B cell (primary cell): ENCODE measurements at regions not wholly inside any gene's neighbourhood (a gene's known extent, or its start where the extent isn't known, plus 50 kb on each side); places are given as distances from the start of the nearest gene placed in this dataset.

Experiments
- ATAC-seq: fragments of 200-7000 bp; cut with Tn5 transposase; one replicate; pipeline ENCODE4 v1.10.0; 2021; ENCODE audit warnings: low read depth, mild to moderate bottlenecking, moderate number of reproducible peaks, moderate library complexity
- CTCF ChIA-PET: fragments of 350-600 bp; sonication (Branson Sonifier 250); formaldehyde crosslinking; loops from one replicate; lab custom pipeline; 2021; ENCODE audit warnings: antibody characterized with exemption, inconsistent platforms; lab: Charles Lee
- POLR2A ChIA-PET: fragments of 350-600 bp; sonication (Branson Sonifier 250); formaldehyde crosslinking; loops from one replicate; lab custom pipeline; 2021; ENCODE audit warnings: antibody characterized with exemption; lab: Charles Lee
- DNase-seq: peaks from one replicate; pipeline ENCODE4 v3.0.0; 2013
- H2AFZ ChIP-seq: 2 replicates; pipeline ENCODE4 v1.6.1; 2012; ENCODE audit warnings: mild to moderate bottlenecking, low read depth, low read length; ENCODE audit not compliant: insufficient read depth, poor library complexity, severe bottlenecking
- H3K27ac ChIP-seq, 2 donors: 1 replicate in 1 of 2; 2 replicates in 1 of 2; pipeline ENCODE4 v1.5.1; 2012 to 2013; ENCODE audit warnings: low read length in 2 of 2, mild to moderate bottlenecking in 2 of 2, moderate library complexity in 1 of 2
- H3K27me3 ChIP-seq, 4 experiments: fragments of 200-600 bp in 1 of 4; sonication (generic) in 1 of 4; replicated peaks in 1 of 4; 1 replicate in 2 of 4; 2 replicates in 2 of 4; pipeline versions ENCODE4 v1.6.1 to v1.7.0; 2013 to 2016; ENCODE audit warnings: low read length in 3 of 4, mild to moderate bottlenecking in 2 of 4, mixed read lengths in 1 of 4, moderate library complexity in 1 of 4; ENCODE audit not compliant: insufficient read depth in 4 of 4, control insufficient read depth in 3 of 4; ENCODE audit errors: control extremely low read depth in 1 of 4
- H3K36me3 ChIP-seq, 2 experiments: replicated peaks in 1 of 2; 1 replicate in 1 of 2; 2 replicates in 1 of 2; pipeline versions ENCODE4 v1.6.1 to v1.7.1; 2013; ENCODE audit warnings: low read length in 1 of 2; ENCODE audit not compliant: insufficient read depth in 2 of 2, control insufficient read depth in 1 of 2; ENCODE audit errors: control extremely low read depth in 1 of 2, extremely low read depth in 1 of 2
- H3K4me1 ChIP-seq, 2 donors: fragments of 200-600 bp in 1 of 2; sonication (generic) in 1 of 2; 1 replicate in 1 of 2; 2 replicates in 1 of 2; pipeline versions ENCODE4 v1.5.1 to v1.6.1; 2013 to 2017; ENCODE audit warnings: low read length in 2 of 2; ENCODE audit not compliant: control insufficient read depth in 2 of 2, insufficient read depth in 2 of 2
- H3K4me2 ChIP-seq: replicated peaks from 2 replicates; pipeline ENCODE3; 2012; ENCODE audit warnings: mild to moderate bottlenecking, low read depth, low read length; ENCODE audit not compliant: poor library complexity, severe bottlenecking
- H3K4me3 ChIP-seq, 5 experiments: fragments of 200-600 bp in 1 of 5; sonication (generic) in 1 of 5; 1 replicate in 3 of 5; 2 replicates in 2 of 5; pipeline versions ENCODE4 v1.5.1 to v1.7.0; 2011 to 2016; ENCODE audit warnings: low read length in 4 of 5, mild to moderate bottlenecking in 4 of 5, low read depth in 2 of 5, control low read depth in 1 of 5, moderate library complexity in 1 of 5; ENCODE audit not compliant: insufficient read depth in 1 of 5; ENCODE audit errors: control extremely low read depth in 1 of 5, extremely low read depth in 1 of 5
- H3K79me2 ChIP-seq: fragments of 200-600 bp; sonication (generic); one replicate; pipeline ENCODE4 v1.6.0; 2016; ENCODE audit warnings: low read length; ENCODE audit not compliant: control insufficient read depth, insufficient read depth
- H3K9ac ChIP-seq: fragments of 200-600 bp; sonication (generic); 2 replicates; pipeline ENCODE4 v1.6.1; 2017; ENCODE audit warnings: mild to moderate bottlenecking, low read length, moderate library complexity
- H3K9me3 ChIP-seq, 3 donors: one replicate each; pipeline versions ENCODE4 v1.6.1 to v1.7.1; 2013; ENCODE audit warnings: low read length in 2 of 3; ENCODE audit not compliant: control insufficient read depth in 2 of 3, insufficient read depth in 1 of 3; ENCODE audit errors: control extremely low read depth in 1 of 3
- H4K20me1 ChIP-seq: 2 replicates; pipeline ENCODE4 v1.6.0; 2012; ENCODE audit warnings: mild to moderate bottlenecking, low read length; ENCODE audit not compliant: insufficient read depth, control insufficient read depth, poor library complexity, severe bottlenecking
- H3K27ac Mint-ChIP-seq: one replicate; pipeline ENCODE4 v1.8.0; 2021; ENCODE audit warnings: mixed read lengths
- H3K27me3 Mint-ChIP-seq: one replicate; pipeline ENCODE4 v1.8.0; 2021; ENCODE audit warnings: mixed read lengths
- H3K4me1 Mint-ChIP-seq: one replicate; pipeline ENCODE4 v1.8.0; 2021; ENCODE audit warnings: mixed read lengths
- H3K4me3 Mint-ChIP-seq: one replicate; pipeline ENCODE4 v1.8.0; 2021; ENCODE audit warnings: mixed read lengths
- H3K9me3 Mint-ChIP-seq: one replicate; pipeline ENCODE4 v1.8.0; 2022; ENCODE audit warnings: mixed read lengths; ENCODE audit not compliant: insufficient read depth
- EZH2 ChIP-seq: IDR thresholded peaks from 2 replicates; pipeline ENCODE4 v1.6.1; 2012; ENCODE audit warnings: borderline replicate concordance, low read depth, mild to moderate bottlenecking, moderate library complexity, low read length; ENCODE audit not compliant: insufficient read depth, poor library complexity, severe bottlenecking
- WGBS: methylation state at CpG from one replicate; pipeline ENCODE4 v1.1.5; 2013; ENCODE audit warnings: missing lambda C conversion rate; ENCODE audit not compliant: insufficient coverage; 5-methylcytosine and 5-hydroxymethylcytosine counted together
- intact Hi-C: fragments of 100-400 bp; cut with micrococcal nuclease; formaldehyde crosslinking; loops from one replicate; pipeline ENCODE4 v1.10.0; 2022
- TF ChIP-seq, protein P1 (sequence below): fragments of 200-600 bp; IDR thresholded peaks from one replicate; pipeline ENCODE4 v1.8.0; 2022; ENCODE audit warnings: antibody characterized with exemption, mild to moderate bottlenecking

DNA sequence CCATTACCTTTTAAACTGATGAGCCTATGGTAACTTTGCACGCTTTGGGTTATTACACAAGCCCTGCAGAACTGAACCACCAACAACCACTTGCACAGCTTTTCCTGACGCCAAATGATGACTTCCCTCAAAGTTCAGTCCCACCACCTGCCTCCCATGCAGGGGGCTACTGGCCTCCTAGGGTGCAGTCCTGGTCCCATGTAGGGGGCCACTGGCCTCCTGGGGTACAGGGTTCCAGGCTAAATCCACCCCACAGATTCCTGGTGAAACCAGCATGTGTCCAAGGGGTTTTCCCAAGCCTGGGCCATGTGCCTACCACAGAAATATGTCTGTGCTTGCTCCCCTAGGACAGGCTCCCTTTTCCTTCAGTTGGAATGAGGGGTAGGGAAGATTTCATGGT, 73.4 kb upstream of the ZNF678 start:
- ChIA-PET POLR2A (no interaction called here), CTCF (no interaction called here)
- Histone ChIP-seq H3K27ac (no peak overlapping the region), H3K27me3 (no peaks in the 10 kb centered on the region), H3K9me3 (peaks cover 0 to 11% (median 0%) of the 10 kb centered on the region in 3 donors), H3K9ac (no peak overlapping the region), H3K4me3 (no peak overlapping the region), H3K4me1 (no peaks in the 10 kb centered on the region), H3K79me2 (no peaks in the 10 kb centered on the region), H3K4me2 (no peak overlapping the region), H2AFZ (no peak overlapping the region), H3K36me3 (no peaks in the 10 kb centered on the region), H4K20me1 (no peaks in the 10 kb centered on the region)
- Mint-ChIP-seq H3K9me3 (peaks cover 3% of the 10 kb centered on the region), H3K27ac (no peak overlapping the region), H3K4me1 (no peaks in the 10 kb centered on the region), H3K4me3 (no peak overlapping the region), H3K27me3 (no peaks in the 10 kb centered on the region)
- intact Hi-C loops = no loop called here
- DNase-seq (no peak), ATAC-seq (no peak)
- TF ChIP-seq, protein P1, sequence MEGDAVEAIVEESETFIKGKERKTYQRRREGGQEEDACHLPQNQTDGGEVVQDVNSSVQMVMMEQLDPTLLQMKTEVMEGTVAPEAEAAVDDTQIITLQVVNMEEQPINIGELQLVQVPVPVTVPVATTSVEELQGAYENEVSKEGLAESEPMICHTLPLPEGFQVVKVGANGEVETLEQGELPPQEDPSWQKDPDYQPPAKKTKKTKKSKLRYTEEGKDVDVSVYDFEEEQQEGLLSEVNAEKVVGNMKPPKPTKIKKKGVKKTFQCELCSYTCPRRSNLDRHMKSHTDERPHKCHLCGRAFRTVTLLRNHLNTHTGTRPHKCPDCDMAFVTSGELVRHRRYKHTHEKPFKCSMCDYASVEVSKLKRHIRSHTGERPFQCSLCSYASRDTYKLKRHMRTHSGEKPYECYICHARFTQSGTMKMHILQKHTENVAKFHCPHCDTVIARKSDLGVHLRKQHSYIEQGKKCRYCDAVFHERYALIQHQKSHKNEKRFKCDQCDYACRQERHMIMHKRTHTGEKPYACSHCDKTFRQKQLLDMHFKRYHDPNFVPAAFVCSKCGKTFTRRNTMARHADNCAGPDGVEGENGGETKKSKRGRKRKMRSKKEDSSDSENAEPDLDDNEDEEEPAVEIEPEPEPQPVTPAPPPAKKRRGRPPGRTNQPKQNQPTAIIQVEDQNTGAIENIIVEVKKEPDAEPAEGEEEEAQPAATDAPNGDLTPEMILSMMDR = no peak
- no peak for TF ChIP-seq EZH2
- WGBS = 83% methylated on average over 2 of the region's 2 CpGs

DNA sequence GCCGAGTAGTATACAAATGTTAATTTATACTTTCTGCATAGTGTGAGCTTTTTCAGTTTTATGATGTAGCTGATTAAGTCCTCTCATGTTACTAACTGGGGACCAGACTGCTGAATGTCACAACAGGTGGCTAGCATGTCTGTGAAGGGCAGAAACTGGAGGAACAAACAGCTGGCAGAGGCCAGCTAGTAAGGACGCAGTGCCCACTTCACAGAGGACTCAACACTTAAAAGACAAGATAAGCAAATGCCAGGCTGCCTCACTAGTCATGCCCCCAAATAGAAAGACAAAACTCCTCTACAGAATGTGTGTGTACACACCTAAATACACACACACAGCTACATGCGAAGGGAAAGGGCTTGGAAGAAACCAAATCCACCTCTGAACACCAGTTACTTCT, 73.8 kb upstream of the ZNF678 start:
- no peaks in the 10 kb centered on the region for H3K27me3 Mint-ChIP-seq
- intact Hi-C loops = no loop called here
- DNase-seq = no peak
- no peaks in the 10 kb centered on the region for H3K4me1 Mint-ChIP-seq
- H3K9me3 Mint-ChIP-seq = peaks cover 3% of the 10 kb centered on the region
- Histone ChIP-seq H3K27ac (no peak overlapping the region), H2AFZ (no peak overlapping the region), H3K4me3 (no peak overlapping the region), H4K20me1 (no peaks in the 10 kb centered on the region), H3K4me1 (no peaks in the 10 kb centered on the region), H3K9ac (no peak overlapping the region), H3K79me2 (no peaks in the 10 kb centered on the region), H3K4me2 (no peak overlapping the region), H3K36me3 (no peaks in the 10 kb centered on the region), H3K9me3 (peaks cover 0 to 11% (median 0%) of the 10 kb centered on the region in 3 donors), H3K27me3 (no peaks in the 10 kb centered on the region)
- ChIA-PET CTCF (no interaction called here), POLR2A (no interaction called here)
- no peak for ATAC-seq
- WGBS = 86% methylated on average over 2 of the region's 3 CpGs
- H3K27ac Mint-ChIP-seq = no peak overlapping the region
- TF ChIP-seq, protein P1 = no peak
- no peak for TF ChIP-seq EZH2
- H3K4me3 Mint-ChIP-seq = no peak overlapping the region
